ENCODE measurements at regions not wholly inside any gene's neighbourhood (a gene's known extent, or its start where the extent isn't known, plus 50 kb on each side); places are given as distances from the start of the nearest gene placed in this dataset.

DNA sequence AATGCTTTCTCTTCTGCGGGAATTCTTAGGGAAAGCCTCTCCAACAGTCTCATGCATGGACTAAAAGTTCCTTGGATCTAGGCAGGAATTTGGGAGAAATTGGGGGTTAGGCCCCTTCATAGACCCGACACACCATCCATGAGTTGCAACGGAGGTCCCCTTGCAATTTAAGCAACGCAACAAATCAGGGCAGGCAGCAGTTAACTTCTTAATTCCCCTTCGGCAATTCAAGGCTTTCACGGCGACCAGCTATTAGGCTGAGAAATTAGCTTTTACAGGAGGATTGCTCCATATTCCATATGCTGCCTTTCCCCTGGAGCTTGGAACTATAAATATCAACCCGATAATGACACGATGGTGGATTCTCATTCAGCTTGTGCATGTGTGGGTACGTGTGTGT, 241.0 kb downstream of the SHOX start:
- Histone ChIP-seq H3K27ac (no peak overlapping the region), H3K4me3 (no peak overlapping the region), H3K36me3 (no peaks in the 10 kb centered on the region), H3K27me3 (peaks cover 0 to 2% of the 10 kb centered on the region in 2 donors), H3K9me3 (peaks cover 0 to 6% (median 0%) of the 10 kb centered on the region in 4 donors), H3K4me1 (peaks cover 0 to 9% (median 0%) of the 10 kb centered on the region in 4 donors)
- TF ChIP-seq EP300 (IDR thresholded peaks at IDR 0.05) (no peak), POLR2A (IDR thresholded peaks at IDR 0.05) (no peak)
- TF ChIP-seq, protein P1, sequence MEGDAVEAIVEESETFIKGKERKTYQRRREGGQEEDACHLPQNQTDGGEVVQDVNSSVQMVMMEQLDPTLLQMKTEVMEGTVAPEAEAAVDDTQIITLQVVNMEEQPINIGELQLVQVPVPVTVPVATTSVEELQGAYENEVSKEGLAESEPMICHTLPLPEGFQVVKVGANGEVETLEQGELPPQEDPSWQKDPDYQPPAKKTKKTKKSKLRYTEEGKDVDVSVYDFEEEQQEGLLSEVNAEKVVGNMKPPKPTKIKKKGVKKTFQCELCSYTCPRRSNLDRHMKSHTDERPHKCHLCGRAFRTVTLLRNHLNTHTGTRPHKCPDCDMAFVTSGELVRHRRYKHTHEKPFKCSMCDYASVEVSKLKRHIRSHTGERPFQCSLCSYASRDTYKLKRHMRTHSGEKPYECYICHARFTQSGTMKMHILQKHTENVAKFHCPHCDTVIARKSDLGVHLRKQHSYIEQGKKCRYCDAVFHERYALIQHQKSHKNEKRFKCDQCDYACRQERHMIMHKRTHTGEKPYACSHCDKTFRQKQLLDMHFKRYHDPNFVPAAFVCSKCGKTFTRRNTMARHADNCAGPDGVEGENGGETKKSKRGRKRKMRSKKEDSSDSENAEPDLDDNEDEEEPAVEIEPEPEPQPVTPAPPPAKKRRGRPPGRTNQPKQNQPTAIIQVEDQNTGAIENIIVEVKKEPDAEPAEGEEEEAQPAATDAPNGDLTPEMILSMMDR (IDR thresholded peaks at IDR 0.05) = no peak
- DNase-seq (ENCODE audit: low spot score in 2 of 2) = no peak
- 57% methylated on average over 10 of the region's 10 CpGs for WGBS, 2 donors

DNA sequence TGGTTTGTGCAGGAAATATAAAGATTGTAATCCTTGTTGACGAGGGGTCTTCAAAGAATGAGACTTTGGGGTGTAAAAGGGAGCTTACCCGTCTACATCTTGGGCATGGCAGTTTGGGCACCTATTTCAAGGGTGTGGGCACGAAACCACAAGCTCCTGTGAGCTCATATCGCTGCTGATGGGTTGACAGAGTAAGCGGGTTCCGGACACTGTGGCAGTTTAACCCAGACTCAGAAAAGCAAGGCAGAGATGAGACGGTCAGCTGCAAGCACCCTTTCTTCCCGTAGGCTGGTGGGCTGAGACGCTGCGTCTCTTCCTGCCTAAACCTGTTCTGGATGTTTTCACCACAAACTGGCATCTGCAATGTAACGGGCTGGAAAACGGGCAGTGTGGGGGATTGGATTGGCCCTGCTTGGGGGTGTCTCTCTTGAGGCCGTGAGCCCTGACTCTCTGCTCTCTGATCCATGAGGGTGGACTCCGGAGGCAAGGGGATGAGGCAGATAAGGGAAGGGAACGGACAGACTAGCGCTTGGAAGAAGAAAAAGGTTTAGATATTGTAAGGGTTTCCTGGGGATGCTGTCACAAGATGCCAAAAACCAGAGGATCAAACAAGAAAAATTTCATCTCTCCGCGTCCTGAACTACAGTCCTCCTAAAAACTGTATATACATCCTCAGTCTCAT, 237.5 kb downstream of the SHOX start:
- WGBS, 2 donors = 51 to 62% methylated on average over 18 of the region's 18 CpGs
- peaks cover 0 to 2% of the 10 kb centered on the region in 2 donors for H3K27me3 ChIP-seq
- peaks cover 0 to 4% (median 0%) of the 10 kb centered on the region in 4 donors for H3K9me3 ChIP-seq
- H3K27ac ChIP-seq = no peak overlapping the region
- TF ChIP-seq EP300 (IDR thresholded peaks at IDR 0.05) (no peak), POLR2A (IDR thresholded peaks at IDR 0.05) (no peak)
- TF ChIP-seq, protein P1 (IDR thresholded peaks at IDR 0.05) = no peak
- no peak overlapping the region for H3K4me3 ChIP-seq
- DNase-seq (ENCODE audit: low spot score in 2 of 2) = no peak
- no peaks in the 10 kb centered on the region for H3K36me3 ChIP-seq
- peaks cover 0 to 9% (median 0%) of the 10 kb centered on the region in 4 donors for H3K4me1 ChIP-seq

DNA sequence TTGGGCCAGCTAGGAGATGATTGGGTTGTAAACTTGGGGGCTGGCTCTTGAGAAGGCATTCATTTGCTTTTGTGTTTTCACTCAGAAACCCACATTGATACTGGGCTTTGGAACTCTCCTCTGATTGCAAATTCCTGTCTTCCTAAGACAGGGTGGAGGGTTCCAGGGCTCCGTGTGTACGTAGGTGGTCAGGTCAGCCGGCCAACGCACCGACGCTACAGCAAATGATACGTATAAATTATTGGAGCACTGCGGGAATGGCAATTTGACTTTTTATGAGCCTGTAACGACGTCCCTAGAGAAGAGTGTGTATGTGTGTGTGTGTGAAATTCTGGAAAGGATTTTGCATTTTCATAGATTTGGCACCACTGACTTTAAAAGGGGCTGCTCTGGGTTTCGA, 236.9 kb downstream of the SHOX start:
- no peak overlapping the region for H3K4me3 ChIP-seq
- peaks cover 0 to 9% (median 0%) of the 10 kb centered on the region in 4 donors for H3K4me1 ChIP-seq
- H3K36me3 ChIP-seq = no peaks in the 10 kb centered on the region
- TF ChIP-seq POLR2A (IDR thresholded peaks at IDR 0.05) (no peak), EP300 (IDR thresholded peaks at IDR 0.05) (no peak)
- TF ChIP-seq, protein P1 (IDR thresholded peaks at IDR 0.05) = no peak
- DNase-seq (ENCODE audit: low spot score in 2 of 2) = no peak
- 17 to 21% methylated on average over 11 of the region's 11 CpGs for WGBS, 2 donors
- peaks cover 0 to 2% of the 10 kb centered on the region in 2 donors for H3K27me3 ChIP-seq
- peaks cover 0 to 4% (median 0%) of the 10 kb centered on the region in 4 donors for H3K9me3 ChIP-seq
- no peak overlapping the region for H3K27ac ChIP-seq

DNA sequence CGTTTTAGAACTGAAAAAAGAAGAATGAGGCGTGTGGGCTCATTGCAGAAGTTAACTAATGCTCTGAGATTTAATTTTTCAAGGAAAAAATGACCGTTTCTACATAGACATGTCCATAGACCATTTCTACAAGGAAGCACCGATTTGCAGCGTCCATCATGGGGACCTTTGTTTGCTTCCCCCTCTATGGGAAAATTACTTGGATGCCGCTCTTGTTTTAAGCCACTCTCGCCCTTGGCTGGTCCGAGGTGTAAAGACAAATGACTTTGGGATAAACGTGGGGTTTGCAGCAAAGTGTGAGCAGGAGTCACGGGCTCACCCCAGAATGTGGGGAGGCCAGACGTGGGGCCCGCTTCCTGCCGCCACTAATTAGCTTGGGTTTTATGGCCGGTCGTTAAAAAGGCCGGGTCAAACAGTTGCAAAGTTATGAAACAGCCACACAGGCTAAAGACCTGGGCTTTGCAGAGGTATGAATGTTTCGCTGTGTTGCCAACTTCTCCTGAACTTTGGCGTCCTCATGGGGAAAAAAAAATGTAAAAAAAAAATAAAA, 235.9 kb downstream of the SHOX start:
- WGBS, 2 donors = 9 to 13% methylated on average over 18 of the region's 18 CpGs
- H3K27me3 ChIP-seq = peaks cover 0 to 2% of the 10 kb centered on the region in 2 donors
- H3K4me3 ChIP-seq = no peak overlapping the region
- no peak overlapping the region for H3K27ac ChIP-seq
- H3K4me1 ChIP-seq = peaks cover 0 to 9% (median 0%) of the 10 kb centered on the region in 4 donors
- TF ChIP-seq, protein P1 (IDR thresholded peaks at IDR 0.05) = no peak
- TF ChIP-seq POLR2A (IDR thresholded peaks at IDR 0.05) (no peak), EP300 (IDR thresholded peaks at IDR 0.05) (no peak)
- H3K9me3 ChIP-seq = peaks cover 0 to 4% (median 0%) of the 10 kb centered on the region in 4 donors
- H3K36me3 ChIP-seq = no peaks in the 10 kb centered on the region
- DNase-seq (ENCODE audit: low spot score in 2 of 2) = no peak

DNA sequence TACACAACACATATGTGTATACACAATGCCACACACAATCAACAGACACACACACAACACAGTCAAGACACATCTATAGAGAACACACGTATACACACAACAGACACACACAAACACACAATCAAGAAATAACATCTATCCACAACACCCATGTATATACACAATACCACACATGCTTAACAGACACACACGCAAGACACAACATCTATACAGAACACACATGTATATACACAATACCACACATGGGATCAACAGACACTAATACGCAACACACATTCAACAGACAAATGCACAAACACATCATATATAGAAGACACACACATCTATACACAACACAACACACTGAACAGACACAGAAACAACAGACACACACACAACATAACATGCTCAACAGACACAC, 234.8 kb downstream of the SHOX start:
- no peaks in the 10 kb centered on the region for H3K36me3 ChIP-seq
- no peak overlapping the region for H3K27ac ChIP-seq
- peaks cover 0 to 9% (median 0%) of the 10 kb centered on the region in 4 donors for H3K4me1 ChIP-seq
- no peak for TF ChIP-seq EP300 (IDR thresholded peaks at IDR 0.05)
- no peak for TF ChIP-seq POLR2A (IDR thresholded peaks at IDR 0.05)
- TF ChIP-seq, protein P1 (IDR thresholded peaks at IDR 0.05) = no peak
- H3K4me3 ChIP-seq = no peak overlapping the region
- 96 to 100% methylated on average over 3 of the region's 3 CpGs for WGBS, 2 donors
- peaks cover 0 to 2% of the 10 kb centered on the region in 2 donors for H3K27me3 ChIP-seq
- peaks cover 0 to 4% (median 0%) of the 10 kb centered on the region in 4 donors for H3K9me3 ChIP-seq
- no peak for DNase-seq (ENCODE audit: low spot score in 2 of 2)
